ENCODE measurements at regions not wholly inside any gene's neighbourhood (a gene's known extent, or its start where the extent isn't known, plus 50 kb on each side); places are given as distances from the start of the nearest gene placed in this dataset.

DNA sequence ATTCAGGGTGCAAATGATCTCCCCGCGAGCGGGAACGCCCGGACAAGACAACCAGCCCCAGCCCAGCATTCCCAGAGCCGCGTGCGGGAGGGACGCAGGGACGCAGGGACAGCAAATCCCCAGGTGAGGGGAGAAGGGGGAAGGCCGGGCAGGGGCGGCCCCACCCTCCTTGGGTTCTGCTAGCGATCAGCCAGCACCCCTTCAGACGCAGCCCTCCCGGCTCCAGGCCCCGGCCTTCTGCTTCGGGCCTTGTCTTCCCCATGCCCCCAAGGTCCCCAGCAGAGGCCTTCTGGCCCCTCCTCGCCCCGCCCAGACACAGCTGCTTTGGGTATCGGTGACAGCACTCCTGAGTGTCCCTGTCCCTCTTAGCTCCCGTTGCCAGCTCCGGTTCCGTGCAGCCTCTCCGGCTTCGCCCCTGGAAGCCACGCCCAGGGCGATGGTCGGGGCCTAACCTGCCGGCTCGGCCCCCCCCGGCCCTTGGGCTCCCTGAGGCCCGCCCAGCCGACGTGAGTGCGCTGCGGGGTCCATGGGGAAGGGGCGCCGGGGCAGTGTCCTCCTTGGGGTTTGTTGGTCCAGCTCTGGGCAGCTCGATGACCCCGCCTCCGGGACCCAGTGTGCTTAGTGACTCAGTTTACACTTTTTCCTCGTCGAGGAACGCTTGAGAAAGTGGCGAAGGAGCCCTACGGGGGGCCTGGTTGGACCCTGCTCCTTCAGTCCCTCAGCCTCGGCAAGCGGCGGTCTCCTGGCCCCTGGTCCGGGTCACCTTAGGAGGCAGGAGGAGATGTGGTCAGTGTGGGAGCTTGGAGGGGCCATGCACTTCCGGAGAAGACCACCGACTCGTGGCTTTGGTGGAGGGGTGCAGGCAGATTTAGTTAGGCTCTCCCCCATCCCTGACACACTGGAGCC, 50.5 kb upstream of the AMZ2 start:
- intact Hi-C loops (cut with DNase I), result no loop called here
- Histone ChIP-seq H3K27me3 (peaks cover 48 to 96% of the 10 kb centered on the region in 2 donors), H3K9me3 (no peaks in the 10 kb centered on the region), H3K27ac (no peak overlapping the region), H3K4me1 (peaks cover 21 to 54% of the 10 kb centered on the region in 2 donors), H3K4me3 (peak overlapping the region in 1 of 2 donors; percentile 22), H3K36me3 (no peaks in the 10 kb centered on the region)
- DNase-seq, result no peak
- TF ChIP-seq, protein P1, sequence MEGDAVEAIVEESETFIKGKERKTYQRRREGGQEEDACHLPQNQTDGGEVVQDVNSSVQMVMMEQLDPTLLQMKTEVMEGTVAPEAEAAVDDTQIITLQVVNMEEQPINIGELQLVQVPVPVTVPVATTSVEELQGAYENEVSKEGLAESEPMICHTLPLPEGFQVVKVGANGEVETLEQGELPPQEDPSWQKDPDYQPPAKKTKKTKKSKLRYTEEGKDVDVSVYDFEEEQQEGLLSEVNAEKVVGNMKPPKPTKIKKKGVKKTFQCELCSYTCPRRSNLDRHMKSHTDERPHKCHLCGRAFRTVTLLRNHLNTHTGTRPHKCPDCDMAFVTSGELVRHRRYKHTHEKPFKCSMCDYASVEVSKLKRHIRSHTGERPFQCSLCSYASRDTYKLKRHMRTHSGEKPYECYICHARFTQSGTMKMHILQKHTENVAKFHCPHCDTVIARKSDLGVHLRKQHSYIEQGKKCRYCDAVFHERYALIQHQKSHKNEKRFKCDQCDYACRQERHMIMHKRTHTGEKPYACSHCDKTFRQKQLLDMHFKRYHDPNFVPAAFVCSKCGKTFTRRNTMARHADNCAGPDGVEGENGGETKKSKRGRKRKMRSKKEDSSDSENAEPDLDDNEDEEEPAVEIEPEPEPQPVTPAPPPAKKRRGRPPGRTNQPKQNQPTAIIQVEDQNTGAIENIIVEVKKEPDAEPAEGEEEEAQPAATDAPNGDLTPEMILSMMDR (IDR thresholded peaks at IDR 0.05), result no peak
- ATAC-seq, result no peak

DNA sequence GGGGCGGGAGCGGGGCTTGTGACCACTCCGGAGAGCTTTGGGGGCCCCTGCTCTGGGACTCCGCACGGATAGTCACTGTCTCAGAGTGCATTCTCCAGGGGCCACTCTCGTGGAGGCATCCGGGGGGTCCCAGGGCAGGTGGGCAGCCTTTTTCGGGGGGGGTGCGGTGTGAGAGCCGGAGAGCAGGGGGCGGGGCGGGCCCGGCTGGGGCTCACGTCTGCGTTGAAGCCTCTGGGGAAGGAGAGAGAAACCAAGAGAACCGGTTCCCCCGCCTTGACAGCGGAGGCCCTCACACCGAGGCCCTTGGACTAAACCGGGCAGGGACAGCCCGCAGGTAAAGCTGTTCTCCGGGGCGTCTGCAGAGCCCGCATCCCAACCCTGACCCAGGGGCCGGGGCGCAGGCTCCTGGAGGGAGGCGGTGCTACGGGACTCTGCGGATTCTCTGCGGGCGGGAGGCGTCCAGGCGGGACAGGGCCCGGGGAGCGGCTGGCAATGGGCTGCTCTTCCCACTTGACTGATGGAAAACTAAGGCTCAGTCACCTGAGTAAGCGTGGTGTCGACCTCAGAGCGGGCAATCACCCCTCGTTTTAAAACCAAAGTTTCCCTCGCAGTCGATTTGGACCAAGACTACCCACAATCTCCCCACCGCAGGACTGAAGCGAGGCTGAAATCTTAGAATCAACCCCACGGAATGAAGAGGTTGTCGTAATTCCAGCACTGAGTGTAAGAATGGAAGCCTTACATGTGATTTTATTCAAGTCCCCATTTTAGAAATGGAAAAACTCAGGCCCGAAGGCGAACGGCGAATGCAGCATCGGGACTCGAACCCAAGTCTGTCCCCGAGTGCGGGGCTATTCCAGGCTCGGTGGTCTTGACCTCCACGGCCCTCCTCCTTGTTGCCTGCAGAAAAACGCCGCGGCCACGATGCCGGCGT, 49.6 kb upstream of the AMZ2 start:
- H3K4me1 ChIP-seq, result peaks cover 21 to 54% of the 10 kb centered on the region in 2 donors
- H3K4me3 ChIP-seq, result no peak overlapping the region
- DNase-seq (no peak), ATAC-seq (peak; percentile 49)
- TF ChIP-seq, protein P1 (IDR thresholded peaks at IDR 0.05), result no peak
- no peaks in the 10 kb centered on the region for H3K9me3 ChIP-seq
- H3K27me3 ChIP-seq, result peaks cover 48 to 90% of the 10 kb centered on the region in 2 donors
- H3K27ac ChIP-seq, result no peak overlapping the region
- intact Hi-C loops (cut with DNase I), result no loop called here
- H3K36me3 ChIP-seq, result no peaks in the 10 kb centered on the region
